NCI-H2196 (cell line): ENCODE measurements at regions not wholly inside any gene's neighbourhood (a gene's known extent, or its start where the extent isn't known, plus 50 kb on each side); places are given as distances from the start of the nearest gene placed in this dataset.
"Not testable (repeated sequence)": the region's sequence is repeated elsewhere in the genome, so short reads cannot be mapped to it uniquely, and the experiment has no call there.

Experiments
- DNase-seq: peaks from one replicate; lab custom pipeline; 2025; ENCODE audit not compliant: unreplicated experiment; lab: John Stamatoyannopoulos, UW

GRCh38 chr22:22756109-22756508 lies 111.7 kb downstream of the GGTLC2 start:
- no peak for DNase-seq

- not testable (repeated sequence) for DNase-seq
These were observed 112.3 kb downstream of the GGTLC2 start for GRCh38 chr22:22756551-22757201.

DNA sequence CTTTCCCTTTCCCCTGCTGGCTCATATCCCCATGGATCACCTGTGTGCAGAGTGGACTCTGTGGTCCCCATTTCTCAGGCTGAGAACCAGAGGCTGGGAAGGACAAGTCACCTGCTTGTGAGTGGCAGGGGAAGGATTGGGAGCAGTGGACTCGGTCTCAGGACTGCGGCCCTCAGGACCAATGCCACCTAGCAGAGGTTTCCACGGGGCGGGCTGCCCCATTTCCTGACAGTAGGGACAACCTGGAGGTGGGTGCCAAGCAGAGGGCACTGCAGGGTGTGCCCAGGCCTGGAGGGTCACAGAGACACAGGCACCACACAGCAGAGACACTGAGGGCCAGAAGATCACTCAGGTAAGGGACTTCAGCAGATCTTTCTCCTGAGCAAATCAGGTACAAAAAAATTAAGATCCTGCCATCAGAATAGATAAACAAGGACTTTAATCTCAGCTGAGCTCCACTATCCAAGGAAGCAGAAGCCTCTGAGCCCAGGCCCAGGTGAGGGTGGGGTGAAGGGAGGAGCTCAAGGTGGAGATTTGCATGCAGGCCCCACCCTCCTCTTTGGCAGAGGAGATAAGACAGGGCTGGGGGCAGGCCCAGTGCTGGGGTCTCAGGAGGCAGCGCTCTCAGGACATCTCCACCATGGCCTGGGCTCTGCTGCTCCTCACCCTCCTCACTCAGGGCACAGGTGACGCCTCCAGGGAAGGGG lies 113.8 kb downstream of the GGTLC2 start:
- DNase-seq = not testable (repeated sequence)

DNA sequence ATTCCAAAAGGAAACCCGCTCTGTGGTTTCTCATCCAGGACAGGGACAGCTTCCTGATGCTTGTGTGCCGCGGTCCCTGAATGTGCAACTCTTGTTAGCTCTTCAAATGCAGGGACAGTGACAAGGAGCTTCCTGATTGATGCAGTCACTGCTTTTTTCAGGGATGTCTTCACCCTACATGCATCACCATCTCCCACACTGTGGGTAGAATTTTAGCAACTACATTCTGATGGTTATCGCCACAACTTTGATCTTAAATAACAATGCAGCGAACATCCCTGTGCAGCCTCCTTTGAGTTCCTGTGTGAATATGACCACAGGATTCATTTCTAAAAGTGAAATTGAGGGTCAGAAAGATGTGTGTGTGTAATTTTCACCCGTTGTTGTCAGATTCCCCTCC lies 115.0 kb downstream of the GGTLC2 start:
- DNase-seq = no peak

- no peak for DNase-seq
These were observed 115.6 kb downstream of the GGTLC2 start for GRCh38 chr22:22759889-22760546.

DNA sequence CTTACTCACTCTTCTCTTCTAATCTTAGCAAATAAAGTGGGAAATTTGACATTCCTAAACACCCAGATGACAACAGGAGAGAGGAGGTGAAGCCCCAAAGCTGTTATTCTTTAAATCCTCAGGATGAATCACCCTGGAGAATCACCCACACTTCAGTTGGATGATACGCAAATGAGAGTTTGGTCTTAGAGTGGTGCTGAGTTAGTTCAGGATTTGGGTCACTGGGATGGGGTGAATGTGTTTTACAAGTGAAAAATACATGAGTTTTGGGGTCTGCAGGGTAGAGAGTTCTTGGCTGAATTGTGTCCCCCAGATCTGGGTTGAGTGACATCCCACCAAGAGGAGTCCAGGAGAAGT lies 117.2 kb downstream of the GGTLC2 start:
- DNase-seq = no peak

DNA sequence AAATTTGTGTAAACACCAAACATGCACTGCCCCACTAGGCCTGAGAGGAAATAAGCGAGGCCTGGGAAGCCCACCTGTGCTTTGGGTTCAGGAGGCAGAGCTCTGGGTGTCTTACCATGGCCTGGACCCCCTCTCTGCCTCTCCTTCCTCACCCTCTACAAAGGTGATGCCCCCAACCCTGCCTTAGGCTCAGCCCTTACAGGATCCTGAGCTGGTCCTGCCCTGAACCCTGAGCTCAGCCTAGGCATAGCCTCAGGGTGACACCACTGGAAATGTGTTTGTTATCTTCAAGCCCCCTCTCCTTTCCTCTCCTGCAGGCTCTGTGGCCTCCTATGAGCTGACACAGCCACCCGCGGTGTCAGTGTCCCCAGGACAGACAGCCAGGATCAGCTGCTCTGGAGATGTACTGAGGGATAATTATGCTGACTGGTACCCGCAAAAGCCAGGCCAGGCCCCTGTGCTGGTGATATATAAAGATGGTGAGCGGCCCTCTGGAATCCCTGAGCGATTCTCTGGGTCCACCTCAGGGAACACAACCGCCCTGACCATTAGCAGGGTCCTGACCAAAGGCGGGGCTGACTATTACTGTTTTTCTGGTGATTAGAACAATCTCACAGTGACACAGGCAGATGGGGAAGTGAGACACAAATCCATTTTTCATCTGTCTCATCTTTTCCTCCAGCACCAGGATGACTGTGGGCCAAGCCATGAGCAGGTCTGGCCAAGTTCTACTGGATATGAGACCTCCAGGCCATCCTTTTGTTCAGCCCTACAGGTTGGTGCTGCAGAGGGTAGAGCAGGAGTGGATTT lies 117.8 kb downstream of the GGTLC2 start:
- no peak for DNase-seq

DNA sequence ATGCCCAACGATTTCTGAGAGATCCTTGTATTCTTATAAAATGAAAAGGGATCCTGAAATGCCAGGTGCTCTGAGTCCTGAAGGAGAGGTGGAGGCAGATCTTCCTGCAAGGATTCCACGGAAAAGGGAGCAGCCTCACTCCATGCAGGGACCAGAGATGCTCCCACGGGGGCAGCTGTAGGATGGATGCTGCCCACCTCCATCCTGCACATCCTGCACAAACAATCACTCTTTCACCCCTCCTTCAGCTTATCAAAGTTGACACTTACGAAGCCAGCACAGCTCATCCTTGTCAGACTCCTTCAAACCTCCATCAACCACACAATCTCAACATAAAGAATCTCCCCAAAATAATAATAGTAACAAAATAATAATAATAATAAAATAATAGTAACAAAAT lies 119.1 kb downstream of the GGTLC2 start:
- no peak for DNase-seq

DNA sequence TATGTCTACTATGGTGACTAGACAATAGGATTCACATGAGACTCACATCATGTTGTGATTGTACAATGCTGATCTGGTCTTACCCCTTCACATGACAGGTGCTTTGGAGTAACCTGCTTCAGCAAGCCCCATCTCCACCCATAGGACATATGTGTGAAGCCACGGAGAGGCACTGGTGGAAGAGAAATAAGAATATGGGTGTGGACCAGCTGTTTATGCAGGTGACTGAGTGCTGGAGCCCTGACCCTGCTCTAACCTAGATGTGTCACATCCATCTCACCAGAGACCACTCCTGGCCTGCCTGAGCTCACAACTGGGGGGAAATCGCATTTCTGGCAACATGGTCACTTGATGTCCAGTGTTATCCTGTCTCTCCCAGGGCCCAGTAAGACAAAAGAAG lies 119.7 kb downstream of the GGTLC2 start:
- DNase-seq = no peak

- DNase-seq = no peak
These were observed 119.6 kb upstream of the IGLL5 start for GRCh38 chr22:22767876-22768602.

- no peak for DNase-seq
These were observed 118.7 kb upstream of the IGLL5 start for GRCh38 chr22:22768885-22769284.

- DNase-seq = no peak
These were observed 118.0 kb upstream of the IGLL5 start for GRCh38 chr22:22769434-22770279.

DNA sequence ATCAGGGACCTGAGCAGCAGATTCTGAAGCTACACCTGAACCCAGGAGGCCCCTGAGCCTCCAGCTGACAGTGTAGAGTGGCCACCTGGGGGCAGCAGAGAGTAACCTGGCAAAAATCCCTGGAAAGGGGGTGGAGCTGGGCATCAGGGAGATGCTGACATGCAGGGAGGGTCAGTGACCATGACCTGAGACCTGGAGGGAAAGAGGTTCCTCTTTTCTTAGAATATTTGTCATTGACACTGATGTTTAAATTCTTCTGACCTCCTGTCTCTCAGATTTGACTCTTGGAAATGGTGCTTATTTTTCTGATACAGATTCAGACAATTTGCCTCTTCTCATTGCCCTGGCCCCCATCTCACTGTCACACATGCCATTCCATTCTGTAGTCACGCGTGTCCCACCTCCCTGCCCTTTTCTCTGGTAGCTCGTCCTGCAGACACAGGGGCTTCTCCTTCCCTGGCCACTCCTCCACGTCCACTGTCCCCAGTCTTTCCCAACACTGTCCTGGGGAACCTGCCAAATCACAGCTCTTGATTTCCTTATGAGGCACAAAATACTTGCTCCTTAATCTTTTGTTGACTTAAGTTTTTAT lies 117.2 kb upstream of the IGLL5 start:
- peak; percentile 20 for DNase-seq

GRCh38 chr22:22770881-22771280 lies 116.7 kb upstream of the IGLL5 start:
- no peak for DNase-seq

DNA sequence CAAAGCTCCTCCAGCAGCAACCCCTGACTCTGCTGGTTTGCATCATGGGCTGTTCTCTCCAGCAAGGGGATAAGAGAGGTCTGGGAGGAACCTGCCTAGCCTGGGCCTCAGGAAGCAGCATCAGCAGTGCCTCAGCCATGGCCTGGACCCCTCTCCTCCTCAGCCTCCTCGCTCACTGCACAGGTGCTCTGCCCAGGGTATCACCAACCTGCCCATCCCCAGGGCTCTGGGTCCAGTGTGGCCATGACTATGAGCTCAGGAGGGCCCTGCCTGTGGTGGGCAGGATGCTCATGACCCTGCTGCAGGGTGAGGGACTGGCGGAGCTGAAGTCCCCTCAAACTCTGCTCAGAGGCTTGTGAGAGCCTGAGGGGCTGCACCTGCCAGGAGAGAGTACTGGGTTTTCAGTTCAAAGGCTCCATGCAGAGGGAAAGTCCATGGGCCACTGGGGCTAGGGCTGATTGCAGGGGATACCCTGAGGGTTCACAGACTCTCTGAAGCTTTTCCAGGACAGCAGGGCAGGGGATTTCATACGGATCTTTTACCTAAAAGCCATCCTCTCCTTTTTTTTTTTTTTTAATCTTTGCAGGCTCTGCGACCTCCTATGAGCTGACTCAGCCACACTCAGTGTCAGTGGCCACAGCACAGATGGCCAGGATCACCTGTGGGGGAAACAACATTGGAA lies 115.8 kb upstream of the IGLL5 start:
- DNase-seq = no peak

DNA sequence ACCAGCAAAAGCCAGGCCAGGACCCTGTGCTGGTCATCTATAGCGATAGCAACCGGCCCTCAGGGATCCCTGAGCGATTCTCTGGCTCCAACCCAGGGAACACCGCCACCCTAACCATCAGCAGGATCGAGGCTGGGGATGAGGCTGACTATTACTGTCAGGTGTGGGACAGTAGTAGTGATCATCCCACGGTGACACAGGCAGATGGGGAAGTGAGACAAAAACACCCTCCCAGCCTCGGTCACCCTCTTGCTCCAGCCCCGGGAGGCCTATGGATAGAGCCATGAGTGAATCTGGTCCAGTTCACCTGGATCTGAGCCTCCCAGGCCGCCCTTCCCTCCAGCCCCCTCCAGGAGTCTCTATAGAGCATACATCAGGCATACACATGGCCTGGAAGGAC lies 115.2 kb upstream of the IGLL5 start:
- no peak for DNase-seq

GRCh38 chr22:22772883-22773282 lies 114.7 kb upstream of the IGLL5 start:
- DNase-seq = no peak

DNA sequence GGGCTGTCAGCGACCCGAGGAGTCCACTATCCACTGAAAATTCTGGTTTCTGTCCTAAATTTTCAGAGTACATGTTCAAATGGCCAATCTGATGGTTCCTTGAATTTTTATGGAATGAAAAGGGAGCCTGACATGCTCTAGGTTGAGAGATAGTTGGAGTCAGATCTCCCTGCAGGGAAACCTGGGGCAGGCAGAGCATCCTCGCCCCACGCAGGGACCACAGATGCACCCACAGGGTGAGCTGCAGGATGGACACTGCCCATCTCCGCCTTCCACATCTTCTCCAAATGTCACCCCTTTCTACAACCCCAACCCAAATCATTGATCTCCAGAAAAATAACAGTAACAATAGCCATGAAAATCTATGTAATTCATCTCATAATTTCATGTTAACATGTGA lies 114.2 kb upstream of the IGLL5 start:
- no peak for DNase-seq

DNA sequence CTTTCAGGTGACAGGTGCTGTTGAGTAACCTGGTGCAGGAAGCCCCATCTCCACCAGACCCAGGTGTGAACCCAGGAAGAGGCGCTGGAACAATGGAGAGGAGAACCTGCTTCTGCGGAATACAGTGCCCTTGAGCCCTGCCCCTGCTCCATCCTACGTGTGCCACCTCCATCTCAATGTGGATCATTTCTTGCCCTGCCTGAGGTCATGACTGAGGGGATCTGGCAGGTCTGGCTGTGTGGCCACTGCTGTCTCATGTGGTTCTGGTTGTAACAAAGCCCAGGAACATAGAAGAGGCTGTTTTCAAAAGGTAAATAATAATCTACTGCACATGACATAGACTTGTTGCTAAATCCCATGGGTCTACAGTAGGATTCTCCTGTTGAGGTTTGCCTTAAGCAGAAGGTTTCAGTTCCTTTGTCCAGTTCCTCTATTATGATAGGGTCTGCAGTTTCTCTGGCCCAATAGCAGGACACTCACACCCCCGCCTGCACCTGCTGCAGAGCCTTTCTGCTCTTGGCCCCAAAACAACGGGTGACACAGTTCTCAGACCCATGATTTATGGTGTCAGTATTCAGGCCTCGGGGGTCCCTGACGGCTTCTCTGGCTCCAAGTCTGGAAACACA lies 113.5 kb upstream of the IGLL5 start:
- no peak for DNase-seq
